ENCODE measurements at regions not wholly inside any gene's neighbourhood (a gene's known extent, or its start where the extent isn't known, plus 50 kb on each side); places are given as distances from the start of the nearest gene placed in this dataset.

DNA sequence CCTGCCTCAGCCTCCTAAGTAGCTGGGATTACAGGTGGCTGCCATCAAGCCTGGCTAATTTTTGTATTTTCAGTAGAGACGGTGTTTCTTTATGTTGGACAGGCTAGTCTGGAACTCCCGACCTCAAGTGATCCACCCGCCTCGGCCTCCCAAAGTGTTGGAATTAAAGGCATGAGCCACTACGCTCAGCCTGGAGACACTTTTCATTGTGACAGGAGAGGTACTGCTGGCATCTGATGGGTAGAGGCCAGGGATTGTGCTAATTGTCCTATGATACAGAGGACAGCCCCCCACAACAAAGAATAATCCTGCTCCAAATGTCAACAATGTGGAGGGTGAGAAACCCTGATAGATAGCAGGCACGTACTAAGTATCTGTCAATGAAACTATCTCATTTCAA is 91.3 kb upstream of the SLC25A48 start:
- no peak overlapping the region for H2AK5ac ChIP-seq (ENCODE audit: low read depth, low read length)
- no peaks in the 10 kb centered on the region for H3K27me3 ChIP-seq (replicated peaks in 1 of 4; ENCODE audit: control insufficient read depth in 3 of 4, extremely low read depth in 1 of 4, insufficient read depth in 3 of 4, low read length in 3 of 4)
- H3K36me3 ChIP-seq (ENCODE audit: control insufficient read depth in 2 of 4, insufficient read depth in 4 of 4, low read length in 3 of 4) = no peaks in the 10 kb centered on the region
- H3K9me3 ChIP-seq (ENCODE audit: insufficient read depth in 2 of 2, low read depth in 1 of 2, low read length in 1 of 2) = peaks cover 16 to 17% of the 10 kb centered on the region in 2 experiments; a peak in 2 of 4 replicates
- H2BK12ac ChIP-seq (ENCODE audit: low read depth, low read length) = no peak overlapping the region
- H4K5ac ChIP-seq (ENCODE audit: insufficient read length, low read depth, low read length) = no peak overlapping the region
- H3K4me1 ChIP-seq (replicated peaks in 1 of 4; ENCODE audit: control insufficient read depth in 3 of 4, insufficient read depth in 4 of 4, low read length in 3 of 4) = no peaks in the 10 kb centered on the region
- ChIA-PET POLR2A (ENCODE audit: partially characterized antibody) (no interaction called here), CTCF (ENCODE audit: partially characterized antibody) (interaction anchor here (1.1 to 1.4 kb wide), 2 partner anchors 83 to 87 kb away, joined by 4 to 5 read pairs; no protein-coding TSS in a partner anchor)
- H3K4ac ChIP-seq (replicated peaks; ENCODE audit: insufficient read length, low read depth, low read length) = no peak overlapping the region
- 93% methylated on average over 6 of the region's 6 CpGs; no CpG with 5 or more reads in 1 of the 2 experiments for whole genome bisulfite sequencing, 2 experiments (ENCODE audit: extremely low coverage in 1 of 2, insufficient coverage in 1 of 2, insufficient read length in 1 of 2, insufficient replicate concordance in 2 of 2, low coverage in 1 of 2, low lambda C conversion rate in 2 of 2, missing lambda C conversion rate in 1 of 2)
- H3K79me1 ChIP-seq (ENCODE audit: low read depth, low read length) = no peaks in the 10 kb centered on the region
- no peak overlapping the region for H2BK5ac ChIP-seq (ENCODE audit: low read depth, low read length)
- no peak overlapping the region for H3K56ac ChIP-seq (replicated peaks; ENCODE audit: insufficient read length, low read depth, low read length)
- H3K4me3 ChIP-seq (ENCODE audit: extremely low read depth in 1 of 4, insufficient read depth in 2 of 4, low read depth in 3 of 4, low read length in 4 of 4) = no peak overlapping the region
- H3K18ac ChIP-seq (ENCODE audit: extremely low read depth, low read length) = no peak overlapping the region
- no peak overlapping the region for H4K91ac ChIP-seq (replicated peaks; ENCODE audit: insufficient read length, low read length)
- no peaks in the 10 kb centered on the region for H3K23me2 ChIP-seq (ENCODE audit: low read depth, low read length)
- FAIRE-seq (no peak), DNase-seq (ENCODE audit: low read depth in 1 of 2, low spot score in 2 of 2) (no peak)
- no peak overlapping the region for H4K8ac ChIP-seq (ENCODE audit: extremely low read depth, insufficient read depth, low read length)
- no peak overlapping the region for H2AFZ ChIP-seq (ENCODE audit: low read length)
- H3K23ac ChIP-seq (ENCODE audit: insufficient read length) = no peak overlapping the region
- H4K20me1 ChIP-seq (replicated peaks in 1 of 2; ENCODE audit: control insufficient read depth in 1 of 2, insufficient read depth in 2 of 2, low read length in 2 of 2) = no peaks in the 10 kb centered on the region
- no peaks in the 10 kb centered on the region for H3K79me2 ChIP-seq (ENCODE audit: control insufficient read depth in 1 of 2, insufficient read depth in 2 of 2, low read length in 2 of 2)
- H2BK20ac ChIP-seq (ENCODE audit: low read length) = no peak overlapping the region
- no peak overlapping the region for H2BK15ac ChIP-seq (ENCODE audit: low read length)
- H2BK120ac ChIP-seq (replicated peaks; ENCODE audit: low read depth, low read length) = no peak overlapping the region
- H3K14ac ChIP-seq (ENCODE audit: insufficient read length) = no peak overlapping the region
- no peak overlapping the region for H3K9ac ChIP-seq (replicated peaks in 1 of 4; ENCODE audit: extremely low read depth in 1 of 4, low read depth in 3 of 4, low read length in 3 of 4)
- no peak overlapping the region for H3K27ac ChIP-seq (ENCODE audit: low read depth, low read length)
- H3K4me2 ChIP-seq (ENCODE audit: insufficient read depth in 1 of 2, low read depth in 2 of 2, low read length in 2 of 2) = no peak overlapping the region
- TF ChIP-seq NRF1 (IDR thresholded peaks at IDR 0.05; ENCODE audit: low read depth, low read length) (no peak), HDAC2 (IDR thresholded peaks at IDR 0.05; ENCODE audit: borderline replicate concordance in 1 of 2, low read depth in 2 of 2, low read length in 2 of 2) (no peak), POU5F1 (IDR thresholded peaks at IDR 0.05; ENCODE audit: low read depth, low read length) (no peak), KDM1A (IDR thresholded peaks at IDR 0.05; ENCODE audit: borderline replicate concordance, low read length) (no peak), FOSL1 (IDR thresholded peaks at IDR 0.05; ENCODE audit: insufficient read depth, low read depth, low read length) (no peak), SIN3A (conservative IDR thresholded peaks at IDR 0.05 in 1 of 2, IDR thresholded peaks at IDR 0.05 in 1 of 2; ENCODE audit: low read depth in 1 of 2, low read length in 2 of 2) (no peak), BACH1 (IDR thresholded peaks at IDR 0.05; ENCODE audit: low read length) (no peak), GTF2F1 (IDR thresholded peaks at IDR 0.05; ENCODE audit: borderline replicate concordance, low read depth, low read length) (no peak), EZH2 (IDR thresholded peaks at IDR 0.05; ENCODE audit: low read depth, low read length, severe bottlenecking) (no peak)
- TF ChIP-seq, protein P1, sequence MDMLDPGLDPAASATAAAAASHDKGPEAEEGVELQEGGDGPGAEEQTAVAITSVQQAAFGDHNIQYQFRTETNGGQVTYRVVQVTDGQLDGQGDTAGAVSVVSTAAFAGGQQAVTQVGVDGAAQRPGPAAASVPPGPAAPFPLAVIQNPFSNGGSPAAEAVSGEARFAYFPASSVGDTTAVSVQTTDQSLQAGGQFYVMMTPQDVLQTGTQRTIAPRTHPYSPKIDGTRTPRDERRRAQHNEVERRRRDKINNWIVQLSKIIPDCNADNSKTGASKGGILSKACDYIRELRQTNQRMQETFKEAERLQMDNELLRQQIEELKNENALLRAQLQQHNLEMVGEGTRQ (IDR thresholded peaks at IDR 0.05; ENCODE audit: low read length) = no peak
- TF ChIP-seq, protein P2, sequence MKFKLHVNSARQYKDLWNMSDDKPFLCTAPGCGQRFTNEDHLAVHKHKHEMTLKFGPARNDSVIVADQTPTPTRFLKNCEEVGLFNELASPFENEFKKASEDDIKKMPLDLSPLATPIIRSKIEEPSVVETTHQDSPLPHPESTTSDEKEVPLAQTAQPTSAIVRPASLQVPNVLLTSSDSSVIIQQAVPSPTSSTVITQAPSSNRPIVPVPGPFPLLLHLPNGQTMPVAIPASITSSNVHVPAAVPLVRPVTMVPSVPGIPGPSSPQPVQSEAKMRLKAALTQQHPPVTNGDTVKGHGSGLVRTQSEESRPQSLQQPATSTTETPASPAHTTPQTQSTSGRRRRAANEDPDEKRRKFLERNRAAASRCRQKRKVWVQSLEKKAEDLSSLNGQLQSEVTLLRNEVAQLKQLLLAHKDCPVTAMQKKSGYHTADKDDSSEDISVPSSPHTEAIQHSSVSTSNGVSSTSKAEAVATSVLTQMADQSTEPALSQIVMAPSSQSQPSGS (IDR thresholded peaks at IDR 0.05; ENCODE audit: low read length) = no peak

Measured in H1 (cell line).